GM21381 (cell line): ENCODE measurements at regions not wholly inside any gene's neighbourhood (a gene's known extent, or its start where the extent isn't known, plus 50 kb on each side); places are given as distances from the start of the nearest gene placed in this dataset.
"Not testable (repeated sequence)": the region's sequence is repeated elsewhere in the genome, so short reads cannot be mapped to it uniquely, and the experiment has no call there.

ENCODE experiments used
- ATAC-seq: cut with Tn5 transposase; IDR thresholded peaks from one replicate; pipeline ENCODE4 v1.9.1; 2021; ENCODE audit warnings: mild to moderate bottlenecking, moderate library complexity; ENCODE audit not compliant: unreplicated experiment

DNA sequence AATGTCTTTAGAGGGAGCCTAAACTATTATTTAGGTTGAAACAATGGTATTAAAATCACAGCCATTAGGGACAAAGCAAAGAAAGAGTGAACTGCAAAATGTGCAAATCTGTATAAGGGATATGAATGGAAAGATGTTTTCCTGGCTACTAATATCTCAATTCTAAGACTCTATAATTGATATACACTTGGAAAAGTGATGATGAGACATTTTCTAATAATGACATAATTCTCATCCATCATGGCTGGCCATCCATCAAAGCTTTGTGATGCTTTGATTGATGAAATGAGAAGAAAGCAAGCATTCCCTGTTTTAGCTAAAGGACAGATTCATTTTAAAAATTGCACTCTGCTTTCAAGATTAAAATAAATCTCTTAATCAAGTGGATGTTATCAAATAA lies 965.5 kb upstream of the IGFBP7 start:
- no peak for ATAC-seq

DNA sequence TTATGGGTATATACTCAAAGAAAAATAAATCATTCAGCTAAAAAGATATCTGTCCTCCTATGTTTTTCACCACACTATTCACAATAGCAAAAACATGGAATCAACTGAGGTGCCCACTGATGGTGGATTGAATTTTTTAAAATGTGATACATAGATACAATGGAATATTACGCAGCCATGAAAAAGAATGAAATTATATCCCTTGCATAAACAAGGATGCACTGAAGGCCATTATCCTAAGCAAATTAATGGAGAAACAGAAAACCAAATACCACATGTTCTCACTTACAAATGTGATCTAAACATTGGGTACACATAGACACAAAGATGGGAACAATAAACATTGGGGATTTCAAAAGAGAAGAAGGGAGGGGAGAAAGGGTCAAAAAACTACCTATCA lies 964.2 kb upstream of the IGFBP7 start:
- ATAC-seq, result no peak

DNA sequence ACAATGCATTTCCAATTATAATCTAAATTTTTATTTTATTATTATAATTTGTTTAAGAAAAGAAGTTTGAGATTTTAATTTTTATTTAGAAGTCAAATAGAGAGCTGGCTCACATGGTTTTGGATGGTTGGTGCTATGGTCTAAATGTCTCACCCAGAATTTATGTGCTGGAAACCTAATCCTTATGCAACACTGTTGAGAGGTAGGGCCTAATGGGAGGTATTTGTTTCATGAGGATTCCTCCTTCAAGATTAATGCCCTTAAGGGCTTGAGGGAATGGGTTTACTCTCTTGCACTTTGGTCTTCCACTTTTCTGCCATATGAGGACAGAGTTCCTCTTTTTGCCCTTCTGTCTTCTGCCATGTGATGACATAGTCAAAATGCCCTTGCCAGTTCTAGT lies 960.5 kb upstream of the IGFBP7 start:
- ATAC-seq, result no peak

DNA sequence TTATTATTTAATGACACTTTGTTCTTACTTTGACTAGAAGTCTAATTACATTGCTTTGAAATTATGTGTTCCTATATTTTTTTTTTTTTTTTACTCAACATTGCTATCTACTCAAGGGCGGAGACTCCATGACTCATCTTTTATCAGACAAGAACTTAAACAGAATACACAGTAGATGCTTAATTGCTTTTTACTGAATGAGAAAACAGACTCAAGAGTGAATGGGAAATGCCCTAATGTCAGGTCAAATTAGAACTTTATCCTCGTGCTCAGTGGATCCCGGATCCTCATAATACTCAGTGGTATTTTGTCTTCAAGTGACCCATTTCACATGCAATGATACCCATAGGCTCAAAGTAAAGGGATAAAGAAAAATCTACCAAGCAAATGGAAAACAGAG lies 954.5 kb upstream of the IGFBP7 start:
- ATAC-seq, result no peak

DNA sequence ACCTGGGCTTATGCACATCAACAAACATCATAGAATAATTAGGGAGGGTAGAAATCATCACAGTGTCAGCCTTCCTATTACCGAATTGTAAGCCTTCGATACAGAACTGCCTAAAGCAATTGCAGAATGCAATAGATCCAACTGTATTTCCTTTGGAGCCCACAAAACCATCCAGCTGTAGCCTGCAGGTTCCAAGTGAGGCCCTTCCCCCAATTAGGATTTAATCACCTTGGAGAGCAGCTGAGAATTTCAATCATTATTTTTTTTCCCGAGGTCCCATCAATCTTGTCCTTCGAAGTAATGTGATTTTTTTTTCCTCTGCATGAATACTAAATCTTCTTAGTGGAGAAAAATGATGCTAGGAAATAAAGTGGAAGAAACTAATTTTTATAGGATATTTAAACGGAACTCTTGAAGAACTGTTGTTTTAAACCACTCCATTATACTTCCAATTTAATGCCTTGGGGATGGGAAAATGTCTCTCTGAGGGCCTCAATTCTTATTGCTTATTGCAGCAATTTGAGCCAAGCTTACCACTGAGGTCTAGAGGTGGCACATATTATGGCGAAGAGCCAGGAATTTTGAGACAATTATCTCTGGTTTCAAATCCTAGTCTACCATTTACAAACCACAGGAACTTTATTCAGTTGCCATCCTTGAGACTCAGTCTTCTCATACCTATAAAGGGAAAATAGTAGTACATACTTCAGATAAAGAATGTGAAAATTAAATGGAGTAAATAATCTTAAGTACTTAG lies 953.4 kb upstream of the IGFBP7 start:
- ATAC-seq, result no peak

DNA sequence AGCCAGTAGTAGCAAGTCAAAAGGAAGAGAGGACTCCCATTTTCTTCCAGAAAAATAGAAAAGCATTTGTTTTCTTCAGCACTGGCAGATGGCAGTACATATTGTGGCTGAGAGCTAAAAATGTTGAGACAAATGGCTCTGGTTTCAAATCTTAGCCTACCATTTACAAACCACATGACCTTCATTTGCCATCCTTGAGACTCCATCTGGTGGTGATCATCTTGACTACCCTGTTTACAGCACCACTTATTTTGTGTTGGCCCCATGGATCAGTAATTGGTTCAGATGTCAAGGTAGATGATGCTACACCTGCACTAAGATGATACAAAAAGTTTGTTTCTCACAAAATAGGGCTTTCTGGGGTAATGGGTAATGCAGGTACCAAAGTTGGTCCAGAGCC lies 951.8 kb upstream of the IGFBP7 start:
- ATAC-seq, result no peak

DNA sequence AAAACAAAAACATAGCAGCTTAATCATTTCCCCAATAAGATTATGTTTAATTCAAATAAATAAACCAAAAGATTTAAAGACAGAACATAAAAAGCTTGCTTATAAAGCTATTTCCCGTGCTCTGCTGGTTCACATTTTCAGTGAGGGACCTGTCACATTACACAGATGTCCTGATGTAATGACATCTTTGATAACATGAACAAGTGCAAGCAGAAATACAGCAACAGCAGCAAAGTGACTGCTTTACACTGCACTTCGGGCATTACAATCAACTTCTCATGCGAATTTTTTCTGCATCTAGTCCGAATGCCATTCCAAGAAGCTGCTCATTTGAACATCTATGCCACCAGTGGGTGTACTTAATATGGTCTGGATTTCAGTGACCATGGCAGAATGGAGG lies 940.3 kb upstream of the IGFBP7 start:
- ATAC-seq, result no peak

DNA sequence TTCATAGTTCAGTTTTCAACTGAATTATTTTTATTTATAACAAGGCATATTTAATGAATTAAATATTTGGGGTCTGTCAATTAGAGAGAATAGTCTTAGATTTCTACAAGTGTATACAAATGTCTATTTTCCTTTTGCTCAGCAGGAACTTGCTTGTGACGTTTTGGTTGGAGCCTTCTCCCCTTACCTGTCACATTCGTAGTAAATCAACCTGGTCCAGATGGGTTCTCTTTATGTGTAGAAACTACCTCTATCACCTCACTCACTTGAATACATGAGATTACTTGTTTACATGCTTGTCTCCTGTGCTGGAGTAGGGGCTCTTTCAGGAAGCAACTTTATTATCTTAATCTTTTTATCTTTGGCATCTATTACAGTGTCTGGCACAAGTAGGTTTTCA lies 938.3 kb upstream of the IGFBP7 start:
- no peak for ATAC-seq

DNA sequence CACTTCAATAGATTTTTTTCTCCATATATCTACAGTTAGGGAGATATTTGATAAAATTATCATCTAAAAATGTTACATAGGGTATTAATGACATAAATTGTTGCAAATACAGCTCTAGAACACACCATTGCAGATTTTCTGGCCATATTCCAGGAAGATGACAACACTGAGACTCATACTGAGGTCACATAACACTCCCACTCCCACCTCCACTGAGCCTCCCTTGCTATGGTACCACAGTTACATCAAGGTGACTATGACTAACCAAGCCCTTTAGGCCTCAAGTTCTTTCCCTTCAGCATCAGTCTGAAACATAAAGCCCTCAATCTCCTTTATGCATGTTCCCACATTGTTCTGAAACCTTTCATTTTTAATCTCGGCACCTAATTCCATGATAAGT lies 932.0 kb upstream of the IGFBP7 start:
- ATAC-seq, result no peak

DNA sequence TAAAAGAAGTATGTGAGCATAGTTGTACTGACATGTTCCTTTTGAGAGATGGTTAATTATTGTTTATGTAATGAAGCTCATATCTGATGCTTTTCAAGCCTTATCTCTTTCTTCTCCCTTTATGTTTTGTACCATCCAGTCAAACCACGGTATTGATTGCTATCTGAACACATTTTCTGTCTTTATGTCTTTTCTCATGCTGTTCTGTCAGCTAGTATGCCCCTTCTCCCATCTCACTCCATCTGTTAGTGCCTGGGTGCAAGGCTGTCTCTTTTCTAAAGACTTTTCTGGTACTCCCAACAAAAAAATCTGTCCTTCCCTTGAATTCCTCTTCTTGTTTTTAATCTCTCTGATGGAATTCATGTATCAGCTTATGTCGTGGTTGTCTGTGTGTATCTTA lies 883.8 kb upstream of the IGFBP7 start:
- ATAC-seq, result no peak

DNA sequence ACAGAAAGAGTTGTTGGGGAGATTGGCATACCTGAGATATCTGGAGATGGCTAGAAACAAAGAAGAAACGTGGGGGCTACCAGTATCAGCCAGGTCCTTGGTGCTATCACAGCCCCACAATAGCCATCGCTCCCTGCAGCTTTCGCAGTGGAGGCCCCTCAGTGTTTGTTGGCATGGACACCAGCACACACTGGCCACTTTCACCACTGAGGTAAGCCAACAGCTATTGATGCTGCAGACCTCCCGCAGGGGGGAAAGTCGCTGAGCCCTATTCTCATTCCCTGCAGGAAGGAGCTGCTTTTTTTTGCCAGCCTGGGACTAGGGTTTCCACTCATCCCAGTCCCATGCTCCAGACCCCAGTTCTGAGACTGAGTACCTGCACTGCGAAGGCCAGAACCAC lies 879.2 kb upstream of the IGFBP7 start:
- no peak for ATAC-seq

DNA sequence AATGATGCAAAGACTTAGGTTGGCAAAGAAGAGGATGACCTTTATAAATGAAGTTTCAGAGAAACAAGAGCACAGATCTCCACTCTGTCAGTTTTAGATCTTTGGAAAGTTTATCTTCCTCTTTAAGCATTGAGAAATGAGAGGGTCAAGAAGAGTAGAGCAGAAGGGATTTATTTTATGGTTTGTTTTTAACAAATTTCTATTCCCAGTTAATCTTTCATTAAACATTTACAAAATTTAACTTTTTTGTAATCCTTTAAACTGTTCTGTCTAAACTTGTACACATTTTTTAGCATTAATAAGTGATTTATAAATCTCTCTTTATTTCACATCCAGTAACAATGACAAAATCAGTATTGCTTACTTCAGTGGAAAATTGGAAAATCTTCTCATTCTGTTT lies 875.0 kb upstream of the IGFBP7 start:
- no peak for ATAC-seq

DNA sequence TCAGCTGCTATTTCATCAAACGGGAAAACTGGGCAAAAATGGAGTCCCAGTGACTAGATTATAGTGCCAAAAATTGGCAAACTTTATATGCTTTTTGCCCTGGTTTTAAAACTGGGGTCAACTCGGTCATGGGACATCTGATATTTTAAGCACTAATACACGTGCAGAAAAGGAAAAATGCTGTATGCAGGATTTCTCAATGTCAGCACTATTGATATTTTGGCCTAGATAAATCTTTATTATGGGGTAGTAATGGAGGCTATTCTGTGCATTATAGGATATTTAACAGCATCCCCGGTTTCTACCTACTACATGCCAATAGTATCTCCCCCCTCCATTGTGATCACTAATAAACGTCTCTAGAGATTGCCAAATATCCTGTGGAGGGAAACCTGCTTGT lies 870.9 kb upstream of the IGFBP7 start:
- no peak for ATAC-seq

DNA sequence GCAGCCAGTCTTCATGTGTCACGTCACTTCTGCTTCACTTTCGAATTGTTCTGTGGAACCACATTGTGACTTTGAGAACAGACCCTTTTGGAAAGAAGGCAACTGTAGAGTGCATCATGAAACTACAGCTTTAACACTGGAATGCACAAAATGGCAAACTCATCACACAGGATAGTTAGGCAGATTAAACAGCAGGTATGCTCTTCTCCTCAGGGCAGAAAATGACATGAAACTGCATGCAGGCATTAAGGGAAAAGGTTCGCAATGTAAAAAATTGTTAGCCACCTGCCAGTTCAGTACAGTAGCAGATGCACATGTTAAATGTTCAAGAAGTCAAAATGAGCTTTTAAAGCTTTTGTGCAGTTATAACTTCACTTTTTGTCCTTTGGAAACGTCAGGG lies 864.6 kb upstream of the IGFBP7 start:
- no peak for ATAC-seq

DNA sequence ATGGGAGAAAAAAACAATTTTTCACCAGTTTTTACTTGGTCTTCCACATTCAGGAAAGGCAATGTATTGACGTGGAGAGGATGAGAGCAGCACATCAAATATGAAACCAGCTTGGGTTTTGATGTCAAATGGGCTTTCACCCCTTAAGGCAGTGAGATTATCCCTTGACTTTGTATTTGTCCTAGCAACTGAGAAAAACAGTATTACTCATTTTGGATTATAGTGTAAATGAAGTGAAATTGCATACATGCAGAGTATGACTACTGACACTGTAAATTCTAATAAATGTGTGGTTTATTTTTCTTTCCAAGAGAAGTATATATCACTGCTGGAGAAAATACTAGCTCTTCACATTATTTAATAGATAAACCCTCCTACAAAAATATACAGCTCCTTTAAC lies 863.6 kb upstream of the IGFBP7 start:
- no peak for ATAC-seq

DNA sequence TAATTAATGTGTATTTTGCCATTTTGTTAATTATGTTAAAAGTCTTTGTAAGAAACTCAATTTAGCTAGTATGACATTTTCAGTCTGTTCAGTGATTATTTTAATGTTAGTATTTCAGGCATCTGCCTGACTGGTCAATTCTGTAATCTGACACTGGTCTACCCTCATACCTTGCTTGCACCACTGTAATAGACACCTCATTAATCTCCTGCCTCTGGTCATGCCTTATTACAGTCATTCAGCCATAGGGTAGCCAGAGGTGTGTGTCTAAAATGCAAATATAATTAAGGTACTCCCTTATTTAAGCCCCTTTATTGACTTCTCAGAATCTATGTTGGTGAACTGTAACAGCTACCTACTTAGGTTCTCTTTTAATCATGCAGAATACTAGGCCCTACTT lies 861.1 kb upstream of the IGFBP7 start:
- no peak for ATAC-seq

DNA sequence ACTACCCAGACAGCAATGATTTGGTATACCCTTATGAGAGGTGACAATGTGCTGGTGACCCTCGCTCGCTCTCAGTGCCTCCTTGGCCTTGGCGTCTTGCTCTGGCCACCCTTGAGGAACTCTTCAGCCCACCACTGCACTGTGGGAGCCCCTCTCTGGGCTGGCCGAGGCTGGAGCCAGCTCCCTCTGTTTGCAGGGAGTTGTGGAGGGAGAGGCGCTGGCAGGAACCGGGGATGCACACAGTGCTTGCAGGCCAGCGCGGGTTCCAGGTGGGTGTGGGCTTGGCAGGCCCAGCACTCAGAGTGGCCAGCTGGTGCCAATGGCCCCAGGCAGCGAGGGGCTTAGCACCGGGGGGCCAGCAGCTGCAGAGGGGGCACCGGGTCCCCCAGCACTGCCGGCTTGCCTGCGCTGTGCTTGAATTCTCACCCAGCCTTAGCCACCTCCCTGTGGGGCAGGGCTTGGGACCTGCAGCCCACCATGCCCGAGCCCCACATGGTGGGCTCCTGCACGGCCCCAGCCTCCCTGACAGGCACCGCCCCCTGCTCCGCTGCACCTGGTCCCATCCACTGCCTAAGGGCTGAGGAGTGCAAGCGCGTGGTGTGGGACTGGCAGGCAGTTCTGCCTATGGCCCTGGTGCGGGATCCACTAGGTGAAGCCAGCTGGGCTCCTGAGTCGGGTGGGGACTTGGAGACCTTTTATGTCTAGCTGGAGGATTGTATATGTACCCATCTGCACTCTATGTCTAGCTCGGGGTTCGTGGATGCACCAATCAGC lies 857.0 kb upstream of the IGFBP7 start:
- no peak for ATAC-seq

DNA sequence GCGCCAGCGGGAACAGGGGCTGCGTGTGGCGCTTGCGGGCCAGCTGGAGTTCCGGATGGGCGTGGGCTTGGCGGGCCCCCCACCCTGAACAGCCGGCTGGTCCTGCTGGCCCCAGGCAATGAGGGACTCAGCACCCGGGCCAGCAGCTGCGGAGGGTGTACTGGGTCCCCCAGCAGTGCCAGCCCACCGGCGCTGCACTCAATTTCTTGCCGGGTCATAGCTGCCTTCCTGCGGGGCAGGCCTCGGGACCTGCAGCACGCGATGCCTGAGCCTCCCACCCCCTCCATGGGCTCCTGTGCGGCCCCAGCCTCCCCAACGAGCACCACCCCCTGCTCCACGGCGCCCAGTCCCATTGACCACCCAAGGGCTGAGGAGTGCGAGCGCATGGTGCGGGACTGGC lies 855.2 kb upstream of the IGFBP7 start:
- ATAC-seq, result not testable (repeated sequence)

DNA sequence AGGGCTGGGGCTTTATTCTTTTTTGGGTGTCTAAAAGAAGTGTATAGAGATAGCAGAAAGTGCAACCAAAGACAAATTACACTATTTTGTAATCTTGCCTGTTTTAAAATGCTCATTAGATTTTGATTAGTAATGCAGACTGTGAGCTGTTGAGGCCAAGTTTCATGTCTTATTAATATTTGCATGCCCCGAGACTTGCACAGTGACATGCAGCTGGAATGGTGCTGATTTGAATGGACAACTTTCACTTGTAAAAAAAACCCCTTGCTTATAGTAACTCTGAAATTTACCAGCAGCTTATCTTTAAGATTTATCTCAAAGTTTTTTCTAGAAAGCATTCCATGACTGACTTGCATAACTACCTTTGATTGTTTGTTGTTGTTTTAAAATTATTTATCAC lies 835.1 kb upstream of the IGFBP7 start:
- no peak for ATAC-seq

DNA sequence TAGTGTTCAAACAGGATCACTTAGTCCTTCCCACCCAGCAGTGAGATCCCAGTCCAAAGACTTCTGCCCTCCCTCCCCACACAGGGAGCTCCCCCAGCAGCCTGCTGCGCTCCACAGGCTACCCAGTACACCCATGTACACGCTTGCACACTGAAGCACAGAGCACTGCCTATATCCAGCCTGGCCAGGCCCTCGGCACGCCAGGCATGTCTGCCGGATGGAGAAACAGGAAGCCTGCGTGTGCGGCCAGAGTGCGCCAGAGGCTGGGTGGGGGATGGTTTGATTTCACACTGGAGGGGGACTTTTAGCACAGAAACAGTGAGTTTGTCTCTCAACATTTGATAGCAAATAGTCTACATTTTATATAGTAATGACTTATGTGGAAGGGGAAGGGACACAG lies 833.5 kb upstream of the IGFBP7 start:
- ATAC-seq, result no peak

DNA sequence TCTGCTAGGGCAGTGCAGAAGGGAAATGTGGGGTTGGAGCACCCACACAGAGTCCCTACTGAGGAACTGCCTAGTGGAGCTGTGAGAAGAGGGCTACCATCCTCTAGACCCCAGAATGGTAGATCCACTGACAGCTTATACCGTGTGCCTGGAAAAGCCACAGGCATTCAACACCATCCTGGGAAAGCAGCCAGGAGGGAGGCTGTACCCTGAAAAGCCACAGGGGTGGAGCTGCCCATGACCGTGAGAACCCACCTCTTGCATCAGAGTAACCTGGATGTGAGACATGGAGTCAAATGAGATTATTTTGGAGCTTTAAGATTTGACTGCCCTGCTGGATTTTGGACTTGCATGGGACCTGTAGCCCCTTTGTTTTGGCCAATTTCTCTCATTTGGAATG lies 827.1 kb upstream of the IGFBP7 start:
- ATAC-seq, result not testable (repeated sequence)

DNA sequence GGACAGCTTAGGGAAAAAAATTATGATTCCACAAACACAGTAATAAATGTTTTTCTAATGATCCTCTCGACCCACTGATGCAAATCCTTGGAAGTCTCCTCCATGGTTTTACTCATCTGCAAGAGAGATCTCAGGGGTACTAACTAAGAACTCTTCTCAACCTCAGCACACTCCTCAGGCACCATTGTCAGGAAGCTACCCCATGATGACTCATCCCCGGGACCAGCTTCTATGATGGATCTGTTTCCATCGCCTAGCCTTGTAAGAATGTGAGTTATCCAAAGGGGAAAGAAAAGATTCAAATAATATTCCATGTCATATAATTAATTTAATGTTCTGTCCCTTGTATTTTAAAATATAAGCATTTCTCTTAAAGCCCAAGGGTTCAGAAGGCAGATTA lies 816.1 kb upstream of the IGFBP7 start:
- no peak for ATAC-seq

DNA sequence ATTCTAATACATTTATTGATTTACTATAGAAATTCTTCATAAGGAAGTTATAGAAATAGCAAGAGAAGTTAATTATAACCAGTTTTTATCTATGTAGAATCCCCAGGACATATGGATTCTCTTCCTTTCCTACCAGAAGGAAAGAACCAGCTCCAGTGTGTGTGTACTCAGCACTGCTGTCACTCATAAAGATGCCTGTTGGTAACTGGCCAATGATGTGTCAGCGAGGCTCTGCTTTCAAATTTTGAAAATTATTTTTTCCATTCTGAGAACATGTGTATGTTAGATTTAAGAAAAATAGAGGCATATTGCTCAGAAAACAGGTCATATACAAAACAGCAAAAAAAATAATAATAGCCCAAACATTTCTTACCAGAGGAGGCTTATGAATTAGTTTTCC lies 814.8 kb upstream of the IGFBP7 start:
- no peak for ATAC-seq
